AML-193 (cell line): ENCODE measurements at regions not wholly inside any gene's neighbourhood (a gene's known extent, or its start where the extent isn't known, plus 50 kb on each side); places are given as distances from the start of the nearest gene placed in this dataset.

Experiments
- DNase-seq, 2 experiments: peaks; one replicate each; lab custom pipeline; 2025; lab: John Stamatoyannopoulos, UW

DNA sequence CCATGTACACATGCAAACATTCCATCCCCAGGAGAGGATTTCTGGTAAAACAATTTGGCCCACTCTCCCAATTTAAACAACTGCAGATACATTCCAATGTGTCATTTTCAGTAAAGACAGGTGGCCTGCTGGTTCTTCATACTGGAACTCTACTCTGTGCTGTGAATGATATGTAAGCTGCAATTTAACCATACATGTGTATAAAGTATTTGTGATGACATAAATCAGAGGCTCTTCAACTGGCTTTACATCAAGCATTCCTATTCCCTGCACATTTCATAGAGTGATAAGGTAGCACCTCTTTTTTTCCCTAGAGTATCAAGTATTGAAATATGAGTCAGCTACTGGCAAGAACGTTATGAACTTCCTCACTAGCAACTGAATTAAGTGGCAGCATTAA, 649.5 kb upstream of the ADGRL2 start:
- no peak for DNase-seq

DNA sequence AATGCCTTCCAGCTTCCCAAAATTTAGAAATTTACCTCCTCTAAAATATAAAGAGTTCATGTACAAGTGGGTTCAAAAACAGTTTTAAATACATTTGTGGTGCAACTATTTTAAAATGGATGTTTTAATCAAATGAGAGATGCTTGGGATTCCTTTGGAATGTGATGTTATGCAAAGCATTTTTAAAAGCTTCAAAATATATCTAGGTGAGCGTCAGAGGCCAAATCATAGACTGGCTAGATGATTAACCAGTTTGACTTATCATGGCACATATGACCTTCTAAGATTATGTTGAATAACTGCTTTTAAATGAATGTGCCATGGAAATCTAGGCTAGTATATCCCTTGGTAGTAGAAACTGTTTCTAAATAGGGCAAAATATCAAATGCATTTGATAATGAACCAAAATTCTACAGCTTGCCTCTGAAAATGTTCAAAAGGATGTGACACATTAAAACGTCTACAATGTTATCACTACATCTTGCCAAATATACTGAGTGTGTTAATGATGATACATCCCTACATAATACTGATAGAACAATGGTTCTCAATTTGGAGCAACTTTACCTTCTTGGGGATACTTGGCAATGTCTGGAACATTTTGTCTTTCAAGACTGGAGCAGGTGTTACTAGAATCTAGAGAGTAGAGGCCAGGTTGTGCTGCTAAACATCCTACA, 650.9 kb upstream of the ADGRL2 start:
- DNase-seq = no peak

DNA sequence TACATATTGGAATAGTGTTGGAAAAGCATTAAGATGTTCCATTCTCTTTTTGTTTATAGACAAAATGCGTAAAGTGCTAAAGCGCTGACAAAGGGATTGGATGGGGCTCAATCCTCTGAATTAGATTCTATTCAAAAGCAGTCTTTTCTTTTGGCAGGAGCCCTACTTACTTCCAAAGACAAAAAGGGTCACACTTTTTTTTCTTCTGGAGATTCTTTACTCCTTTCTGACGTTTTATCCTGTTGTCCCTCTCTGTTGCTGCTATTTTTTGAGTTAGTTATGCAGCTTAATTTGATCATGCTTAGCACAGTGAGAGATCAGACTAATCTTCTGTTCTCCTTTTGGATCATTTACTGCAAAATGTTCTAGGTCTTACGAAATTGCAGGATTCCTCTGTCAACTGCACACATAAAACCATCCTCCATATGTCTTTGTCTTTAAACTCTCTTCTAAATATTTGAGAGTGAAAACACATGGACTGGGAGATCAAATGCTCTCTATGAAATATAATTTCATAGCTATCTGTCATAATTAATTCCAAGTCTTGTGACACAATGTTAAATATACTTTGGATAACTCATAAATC, 656.4 kb upstream of the ADGRL2 start:
- DNase-seq = no peak

DNA sequence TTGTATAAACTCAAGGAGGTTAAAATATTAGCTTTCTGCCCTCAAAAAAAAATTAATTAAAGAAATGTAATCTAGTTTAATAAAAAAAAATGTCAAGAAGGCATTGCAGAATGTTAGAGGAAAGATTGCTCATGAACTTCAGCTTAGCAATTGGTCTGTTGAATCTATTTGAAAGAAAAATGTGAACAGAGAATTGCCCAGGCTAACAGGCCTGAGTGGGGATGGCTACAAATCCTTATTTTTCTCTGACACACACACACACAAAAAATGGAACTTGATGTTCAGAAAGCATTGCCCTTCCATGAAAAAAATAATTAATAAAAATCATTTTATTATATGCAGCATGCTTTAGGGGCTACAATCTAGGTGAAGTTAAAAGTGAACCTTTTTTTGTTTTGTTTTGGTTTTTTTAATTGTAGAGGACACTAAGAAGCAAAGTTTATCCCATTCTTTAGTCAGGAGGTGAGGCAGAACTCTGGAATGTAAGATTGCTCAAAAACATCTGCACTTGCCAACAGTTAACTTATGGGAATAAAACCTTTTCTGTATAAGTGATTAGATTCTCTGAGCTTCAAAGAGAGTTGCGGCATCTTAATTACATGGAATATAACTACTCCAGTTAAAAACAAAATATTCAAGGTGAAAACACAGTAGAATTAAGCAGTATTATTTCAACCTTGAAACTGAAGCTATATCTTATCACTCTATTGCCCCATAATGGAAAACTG, 658.5 kb upstream of the ADGRL2 start:
- DNase-seq = no peak

DNA sequence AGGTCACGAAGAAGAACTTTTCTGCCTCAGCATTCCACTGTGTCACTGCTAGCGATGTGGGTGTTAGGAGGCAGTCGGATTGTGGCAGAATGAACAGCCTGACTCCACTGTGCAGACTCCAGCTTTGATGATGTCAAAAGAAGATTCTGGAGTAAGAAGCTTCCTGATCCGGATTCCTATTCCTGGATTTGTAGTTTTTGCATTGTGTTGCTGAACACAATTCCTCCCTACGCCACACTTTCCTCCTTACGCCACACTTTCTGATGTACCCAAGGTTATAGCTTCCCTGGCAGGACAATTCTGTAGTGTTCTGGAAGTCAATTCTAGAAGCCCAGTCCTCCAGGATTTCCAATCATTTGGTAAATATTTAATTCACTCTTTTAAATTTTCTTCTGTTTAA, 665.2 kb upstream of the ADGRL2 start:
- DNase-seq = no peak

DNA sequence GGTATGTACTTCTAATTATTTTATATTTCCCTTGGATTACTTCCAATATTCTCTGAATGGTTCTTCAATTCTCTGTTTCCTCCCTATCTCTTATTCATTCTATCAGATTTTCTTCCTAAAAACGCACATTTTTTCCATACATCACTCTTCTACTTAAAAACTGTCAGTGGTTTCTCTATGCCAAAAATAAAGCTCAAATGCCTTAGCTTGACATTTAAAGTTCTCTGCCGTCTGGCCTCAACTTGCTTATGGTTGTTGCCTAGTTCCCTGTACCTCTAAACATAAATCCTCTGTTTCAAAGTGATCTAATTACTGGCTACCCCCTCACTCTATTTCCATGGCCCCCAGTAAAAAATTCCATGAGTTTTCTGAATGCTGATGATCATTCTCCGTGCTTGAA, 671.0 kb upstream of the ADGRL2 start:
- DNase-seq = no peak

DNA sequence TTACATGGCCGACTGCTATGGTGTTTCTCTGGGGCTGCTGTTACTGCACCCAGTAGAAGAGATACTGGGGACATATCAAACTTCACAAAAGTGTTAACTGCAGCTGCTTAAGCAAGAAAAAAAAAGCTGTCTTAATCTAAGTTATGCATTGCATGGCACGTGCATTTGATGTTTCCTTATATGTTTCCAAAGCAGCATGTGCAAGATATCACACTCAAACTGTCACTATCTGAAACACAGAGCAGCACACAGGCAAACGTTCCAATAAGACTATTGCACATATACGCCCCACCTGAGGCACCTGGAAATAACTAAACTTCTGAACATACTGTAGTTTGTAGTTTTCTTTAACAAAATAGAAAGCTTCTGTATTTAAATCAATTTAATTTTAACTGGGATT, 671.4 kb upstream of the ADGRL2 start:
- no peak for DNase-seq

DNA sequence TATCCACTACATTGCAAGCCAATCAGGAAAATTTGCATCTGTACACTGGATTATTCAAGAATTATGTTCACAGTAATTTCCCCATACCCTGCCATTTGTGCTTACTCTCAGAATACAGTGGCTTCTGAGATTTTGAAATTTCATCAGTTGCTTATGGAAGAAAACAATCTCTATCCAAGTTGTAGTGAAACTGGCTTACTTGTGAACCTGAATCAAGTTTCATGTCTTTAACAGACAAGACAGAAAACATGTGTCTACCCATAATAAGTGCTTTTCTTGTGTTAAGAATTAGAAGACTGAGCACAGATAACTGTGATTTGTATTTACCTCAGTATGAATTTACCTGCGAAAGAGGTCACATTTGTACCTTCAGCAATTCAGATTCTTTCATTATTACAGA, 672.7 kb upstream of the ADGRL2 start:
- DNase-seq = no peak

DNA sequence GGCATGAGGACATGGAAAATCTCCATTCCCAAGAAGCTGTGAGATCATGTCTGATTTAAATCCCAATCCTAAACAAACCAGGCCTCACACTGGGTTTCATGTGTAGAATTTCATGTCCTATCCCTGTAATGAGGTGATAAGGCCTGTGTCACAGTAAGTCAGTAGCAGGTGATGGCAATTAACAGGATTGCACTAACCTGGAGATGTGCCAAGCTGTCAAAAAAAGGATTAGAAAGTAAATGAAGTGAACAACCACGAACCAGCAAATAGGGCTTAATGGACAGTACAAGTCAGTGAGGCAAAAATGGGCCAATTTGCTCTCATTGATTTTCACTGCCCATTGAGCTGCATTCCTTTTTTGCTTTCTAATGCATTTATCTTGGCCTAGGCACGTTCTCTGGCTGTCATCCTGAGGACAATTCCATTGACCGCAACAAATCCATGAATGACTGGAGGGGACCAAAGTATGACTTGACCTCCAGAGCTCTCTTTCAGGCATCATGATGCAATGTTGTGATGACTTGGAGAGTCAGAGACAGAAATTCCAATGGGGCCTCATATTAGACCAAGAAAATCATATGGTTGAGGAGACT, 673.6 kb upstream of the ADGRL2 start:
- DNase-seq = no peak

DNA sequence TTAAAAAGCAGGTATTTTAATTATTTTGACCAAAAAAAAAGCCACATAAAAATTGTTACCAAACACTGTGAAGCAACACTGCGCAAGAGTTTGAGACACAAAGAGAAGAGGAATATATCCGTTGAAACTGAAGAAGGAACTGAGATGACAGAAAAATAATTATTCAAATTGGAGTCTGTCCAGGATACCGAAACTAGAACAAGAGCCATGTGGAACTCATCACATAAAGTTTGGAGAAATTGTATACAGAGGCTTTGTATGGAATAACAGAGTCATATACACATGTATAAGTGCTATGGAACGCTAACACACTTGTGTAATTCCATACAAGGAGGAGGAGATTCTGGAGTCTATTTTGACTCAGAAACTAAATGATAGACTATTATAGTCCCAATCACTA, 675.1 kb upstream of the ADGRL2 start:
- DNase-seq = no peak

DNA sequence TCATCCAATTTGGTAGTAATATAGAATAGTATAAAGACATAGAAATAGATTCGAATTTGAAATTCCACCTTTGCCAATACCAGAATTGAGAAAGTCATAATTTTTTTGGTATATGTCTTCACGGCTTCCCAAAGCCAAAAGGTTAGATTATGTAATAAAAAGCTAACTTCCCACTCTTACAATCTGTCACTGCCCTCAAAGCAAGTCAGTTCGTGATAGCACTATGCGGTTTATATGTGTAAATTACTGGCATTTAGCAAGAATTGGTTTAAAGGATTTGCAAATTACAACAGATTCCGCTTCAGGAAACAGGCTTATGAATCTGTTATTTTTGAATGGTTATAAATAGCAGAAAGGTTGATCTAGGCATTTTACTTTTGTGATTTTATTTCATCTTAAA, 679.4 kb upstream of the ADGRL2 start:
- peak in 1 of 2 experiments; percentile 0 for DNase-seq

DNA sequence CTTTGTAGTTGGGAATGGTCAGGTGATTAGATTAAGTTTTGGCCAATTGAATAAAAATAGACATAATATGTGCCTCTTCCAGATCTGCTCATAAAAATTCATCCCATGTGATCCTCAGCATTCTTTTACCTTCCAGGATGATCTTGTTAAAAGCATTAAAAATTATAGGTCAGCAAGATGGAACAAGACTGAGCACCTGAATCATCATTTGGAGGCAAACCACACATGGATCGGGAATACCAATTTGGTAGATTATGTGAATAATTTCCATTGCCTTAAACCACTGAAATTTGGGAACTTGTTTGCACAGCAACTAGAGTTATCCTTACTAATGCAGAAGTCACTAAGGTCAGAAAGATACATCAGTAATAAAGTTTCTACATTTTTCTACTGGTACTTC, 681.4 kb upstream of the ADGRL2 start:
- DNase-seq = no peak

DNA sequence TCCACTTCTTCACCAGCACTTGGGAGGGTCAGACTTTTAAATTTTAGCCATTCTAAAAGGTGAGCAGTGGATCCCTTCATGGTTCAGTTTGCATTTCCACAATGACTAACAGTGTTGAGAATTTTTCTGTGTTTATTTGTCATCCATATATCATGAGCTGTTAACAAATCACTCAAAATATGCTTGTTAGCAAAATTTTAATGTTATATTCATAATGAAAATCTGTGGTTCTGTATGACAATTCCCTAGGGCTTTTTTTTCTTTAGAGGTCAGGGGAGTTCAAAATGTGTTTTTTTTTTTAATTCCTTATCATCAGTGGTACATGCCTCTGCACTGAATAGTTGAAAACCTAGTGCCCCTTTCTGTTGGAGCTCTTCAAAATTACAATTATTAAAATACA, 682.2 kb upstream of the ADGRL2 start:
- DNase-seq = no peak

DNA sequence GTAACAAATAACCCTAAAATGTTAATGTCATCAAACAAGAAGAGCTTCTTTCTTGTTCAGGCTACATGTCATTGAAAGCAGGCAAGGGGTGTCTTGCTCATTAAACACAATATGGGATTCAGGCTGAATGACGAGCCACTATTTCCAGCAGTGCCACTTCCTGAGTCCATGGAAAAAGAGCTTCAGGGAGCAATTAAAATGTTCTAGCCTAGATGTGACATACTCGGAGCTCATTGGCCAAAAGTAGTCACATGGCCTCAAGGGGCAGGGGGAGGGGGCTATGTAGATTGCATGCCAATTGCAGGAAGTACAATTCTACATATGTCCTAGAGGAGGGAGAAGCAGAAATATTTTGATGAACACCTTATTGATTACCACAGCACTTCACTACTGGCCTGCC, 685.3 kb upstream of the ADGRL2 start:
- DNase-seq = no peak

DNA sequence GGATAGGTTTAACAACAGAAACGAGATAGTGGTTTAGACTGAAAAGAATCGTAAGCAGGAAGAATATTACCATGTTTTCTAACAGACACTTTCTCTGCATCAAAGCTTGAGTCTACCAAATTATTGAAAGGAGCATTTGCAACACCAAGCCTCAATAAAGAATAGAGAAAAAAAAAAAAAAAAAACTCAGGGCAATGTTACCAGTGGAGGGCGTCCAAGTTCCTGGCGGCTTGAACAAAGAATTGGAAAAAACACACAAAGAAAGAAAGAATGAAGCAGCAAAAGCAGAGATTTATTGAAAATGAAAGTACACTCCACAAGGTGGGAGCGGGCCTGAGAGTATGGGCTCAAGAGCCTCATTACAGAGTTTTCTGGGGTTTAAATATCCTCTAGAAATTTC, 686.5 kb upstream of the ADGRL2 start:
- no peak for DNase-seq

DNA sequence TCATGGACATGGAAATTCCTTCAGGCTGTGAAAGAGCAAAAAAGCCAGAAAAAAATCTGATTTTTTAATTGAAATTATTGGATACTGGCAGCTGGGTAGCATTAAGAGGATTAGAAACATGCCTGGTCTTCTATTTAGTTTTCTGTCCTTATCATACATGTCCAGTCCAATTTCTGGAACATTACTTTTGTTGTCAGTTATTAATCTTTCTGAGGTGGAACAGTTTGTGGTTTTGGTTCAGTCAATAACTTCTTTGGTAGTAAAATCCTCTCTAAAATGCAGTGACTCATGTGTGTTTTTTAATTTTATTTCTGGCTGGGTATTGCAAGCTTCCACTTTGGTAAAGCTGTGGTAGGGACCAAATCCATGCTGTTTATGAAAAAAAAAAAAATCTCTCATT, 687.0 kb upstream of the ADGRL2 start:
- no peak for DNase-seq

DNA sequence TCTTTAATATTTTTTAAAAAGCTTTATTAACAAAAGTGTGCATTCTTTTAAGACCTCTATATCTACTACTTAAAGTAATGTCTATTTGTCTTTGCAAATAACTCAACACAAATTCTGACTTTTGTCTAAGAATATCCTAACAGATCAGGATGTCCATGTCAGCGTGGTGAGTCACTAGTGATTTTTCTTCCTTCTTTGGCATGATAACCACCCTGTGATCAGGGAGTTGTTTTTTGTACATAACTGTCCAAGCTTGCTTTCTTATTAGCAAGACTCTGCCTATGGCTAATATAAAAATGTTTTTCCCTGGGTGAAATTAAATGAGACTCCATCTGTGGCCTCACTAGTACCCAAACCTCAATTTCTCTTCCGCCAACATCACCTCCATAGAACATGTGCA, 688.9 kb upstream of the ADGRL2 start:
- no peak for DNase-seq

DNA sequence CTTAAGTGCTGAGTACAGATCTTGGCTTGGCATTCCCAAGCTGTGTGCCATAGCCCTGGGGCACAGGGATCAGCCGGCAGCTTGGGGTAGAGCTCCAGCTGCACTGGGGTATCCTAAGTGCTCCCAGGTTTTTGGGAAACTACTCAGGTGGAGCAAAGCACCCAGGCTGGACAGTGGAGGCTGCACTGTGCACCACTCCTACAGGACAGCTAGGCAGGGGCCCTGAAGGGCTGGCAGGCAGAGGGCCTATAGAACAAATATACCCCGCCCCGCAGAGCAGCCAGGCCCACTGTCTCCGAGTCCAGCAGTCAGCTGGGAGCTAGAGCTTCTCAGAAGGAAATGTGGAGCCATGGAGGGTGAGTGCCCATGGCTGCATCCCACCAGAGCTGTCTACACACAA, 691.7 kb upstream of the ADGRL2 start:
- no peak for DNase-seq

DNA sequence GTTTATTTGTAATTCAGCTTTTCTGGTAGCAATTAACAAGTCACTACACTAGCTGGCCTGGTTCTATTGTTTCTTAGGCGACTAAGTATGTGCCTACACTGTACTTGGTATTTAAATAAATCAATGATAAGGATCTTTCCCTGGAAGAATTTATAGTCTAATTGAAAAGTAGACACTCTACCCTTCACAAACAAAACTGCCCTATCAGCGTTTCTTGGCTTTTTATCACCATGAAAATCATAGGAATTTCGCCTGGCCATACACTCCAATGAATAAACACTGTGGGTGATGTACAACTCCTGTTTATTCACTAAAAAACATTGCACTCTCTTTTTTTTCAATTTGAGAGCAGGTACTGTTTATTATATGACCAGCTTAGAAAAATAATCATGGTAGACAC, 702.9 kb upstream of the ADGRL2 start:
- no peak for DNase-seq

DNA sequence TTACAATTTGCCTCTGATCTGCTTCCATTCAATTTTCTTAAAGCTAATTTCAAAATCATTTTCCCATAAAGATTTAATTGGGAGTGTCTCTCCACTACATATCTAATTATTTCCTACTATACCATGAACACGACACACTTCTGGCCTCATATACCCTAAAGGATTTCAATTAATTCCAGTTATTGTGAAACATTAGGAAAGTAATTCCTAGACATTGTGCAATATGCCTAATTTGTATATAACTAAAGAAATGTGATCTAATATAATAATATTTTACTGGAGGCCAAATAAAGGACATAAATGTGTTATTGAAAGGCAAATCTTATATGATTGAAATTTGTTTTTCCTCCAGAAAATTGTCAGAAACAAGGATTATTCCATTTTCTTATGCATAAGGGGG, 727.2 kb upstream of the ADGRL2 start:
- DNase-seq = no peak

DNA sequence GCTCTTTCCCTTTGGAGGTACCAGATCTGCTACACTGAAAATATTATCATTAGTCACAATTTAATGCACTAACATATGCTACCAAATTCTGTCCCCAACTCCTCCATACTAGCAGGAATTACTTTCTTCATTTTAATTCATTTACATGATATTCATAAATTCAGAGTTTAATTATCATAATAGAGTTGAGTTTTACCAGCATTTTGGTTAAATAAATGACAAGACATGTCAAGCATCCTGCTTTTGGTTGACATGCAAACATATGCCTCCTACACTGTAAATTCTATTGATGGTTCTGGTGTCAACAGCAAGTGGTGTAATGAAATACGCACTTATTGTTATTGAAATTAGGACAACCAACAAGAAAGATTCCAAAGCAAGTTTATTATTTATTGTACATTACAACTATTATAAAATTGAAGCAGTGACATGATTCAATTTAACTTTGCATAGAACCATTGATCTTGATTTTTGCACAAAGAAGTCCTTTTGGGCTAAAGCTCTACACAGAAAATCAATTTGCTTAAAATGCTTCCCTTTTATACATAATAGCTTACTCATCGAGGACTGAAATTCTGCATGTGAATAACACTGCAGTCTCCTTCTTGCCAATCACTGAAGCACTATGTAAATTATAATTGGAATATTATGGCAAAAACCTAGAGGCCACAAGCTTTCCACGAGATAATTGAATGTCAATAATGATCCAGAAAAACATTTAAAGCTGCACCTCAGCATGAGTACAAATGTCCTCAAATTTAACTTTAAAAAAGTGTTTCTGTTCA, 728.6 kb upstream of the ADGRL2 start:
- DNase-seq = no peak

DNA sequence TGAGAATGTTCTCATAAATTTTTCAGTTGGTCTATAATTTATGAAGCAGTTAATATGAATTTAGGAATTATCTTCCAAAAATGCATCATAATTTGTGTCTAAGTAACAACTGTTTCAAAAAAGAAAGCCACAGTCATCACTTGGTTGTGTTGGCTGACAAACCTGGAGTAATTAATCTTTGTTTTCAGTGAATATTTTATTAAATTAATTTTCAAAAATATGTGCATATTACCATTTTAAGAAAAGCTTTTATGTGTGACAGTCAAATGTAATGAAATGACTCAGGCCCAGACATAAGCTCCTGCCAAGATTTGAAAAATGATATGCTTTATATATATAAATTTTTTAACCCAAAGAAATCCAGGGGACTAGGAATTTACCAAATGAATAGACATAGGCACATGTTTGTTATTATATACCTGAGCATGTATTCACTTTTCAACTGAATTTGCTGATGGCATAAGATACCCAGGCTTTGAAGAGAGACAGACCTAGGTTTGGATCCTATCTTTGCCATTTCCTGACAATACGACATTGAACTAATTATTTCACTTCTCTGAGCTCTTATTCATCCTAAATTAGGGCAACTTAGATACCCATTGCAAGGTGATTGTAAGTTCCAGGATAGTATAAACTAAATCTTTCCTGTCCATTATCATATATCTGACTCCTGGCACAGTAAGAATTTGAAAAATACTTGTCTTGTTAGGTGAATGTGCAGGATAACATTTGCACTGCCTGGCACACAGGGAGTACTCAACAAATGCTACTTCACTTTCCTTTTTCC, 729.5 kb upstream of the ADGRL2 start:
- DNase-seq = no peak
